ENCODE measurements at regions not wholly inside any gene's neighbourhood (a gene's known extent, or its start where the extent isn't known, plus 50 kb on each side); places are given as distances from the start of the nearest gene placed in this dataset.

GRCh38 chr2:40559175-40559574, 107.3 kb upstream of the SLC8A1 start:
- in situ Hi-C loops (cut with MboI; ENCODE audit: low sequenced_read_pairs) = loop anchor here (25.0 kb wide), 1 partner anchor 647 kb away; no protein-coding TSS in a partner anchor

- in situ Hi-C loops (cut with MboI; ENCODE audit: low sequenced_read_pairs) = loop anchor here (25.0 kb wide), 1 partner anchor 652 kb away; no protein-coding TSS in a partner anchor
Measured at GRCh38 chr2:40564184-40564583, 112.3 kb upstream of the SLC8A1 start.

DNA sequence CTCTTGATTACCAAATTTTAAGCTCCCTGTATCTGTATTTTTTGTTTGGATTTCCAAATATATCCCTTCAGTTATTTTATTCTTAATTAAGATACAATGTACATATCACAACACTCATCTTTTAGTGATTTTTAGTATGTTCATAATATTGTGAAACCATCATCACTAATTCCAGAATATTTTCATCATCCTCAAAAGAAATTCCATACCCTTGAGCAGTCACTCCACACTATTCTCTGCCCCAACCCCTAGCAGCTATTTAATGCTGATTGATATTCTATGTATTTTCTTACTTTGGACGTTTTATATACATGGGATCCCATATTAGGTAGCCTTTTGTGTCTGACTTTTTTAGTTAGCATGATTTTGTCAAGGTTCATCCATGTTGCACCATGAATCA, 127.4 kb upstream of the SLC8A1 start:
- in situ Hi-C loops (cut with MboI; ENCODE audit: low sequenced_read_pairs) = no loop called here

- in situ Hi-C loops (cut with MboI; ENCODE audit: low sequenced_read_pairs) = no loop called here
Measured at GRCh38 chr2:40584432-40584831, 132.5 kb upstream of the SLC8A1 start.

DNA sequence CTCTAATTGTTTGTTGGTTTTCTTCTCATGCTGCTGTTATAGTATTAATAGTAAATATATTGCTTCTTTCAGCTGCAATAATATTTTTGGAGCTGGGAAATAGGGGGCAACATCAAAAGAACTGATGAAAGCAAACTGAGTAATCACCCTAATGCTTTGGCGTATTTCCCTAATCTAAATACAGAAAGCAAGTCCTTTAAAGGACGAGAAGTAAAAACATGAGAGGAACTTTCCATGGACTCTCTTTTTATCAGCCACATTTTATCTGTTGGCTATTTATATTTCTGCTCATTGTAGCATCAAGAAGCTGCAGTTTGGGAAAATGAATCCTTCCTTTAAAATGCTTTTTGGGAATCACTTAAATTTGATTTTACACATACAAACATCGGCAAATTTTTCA, 139.9 kb upstream of the SLC8A1 start:
- in situ Hi-C loops (cut with MboI; ENCODE audit: low sequenced_read_pairs) = no loop called here

DNA sequence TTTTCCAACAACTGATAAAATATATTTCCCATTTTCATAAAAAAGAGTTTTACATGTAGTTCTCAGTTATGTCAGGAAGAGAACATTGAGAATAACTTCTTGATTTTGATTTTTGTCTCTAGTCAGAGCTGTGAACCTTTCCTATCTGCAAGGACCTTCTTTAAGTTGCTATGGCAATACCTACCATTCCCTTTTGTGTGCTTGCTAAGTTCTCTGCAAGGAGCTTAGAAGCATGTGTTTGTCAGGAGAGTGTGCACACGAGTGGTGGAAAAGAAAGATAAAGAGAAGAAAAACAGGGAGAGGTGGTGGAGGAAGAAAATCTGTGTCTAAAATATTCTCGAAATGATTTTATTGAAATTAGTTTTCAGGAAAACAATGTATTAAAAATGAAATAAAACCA, 140.3 kb upstream of the SLC8A1 start:
- in situ Hi-C loops (cut with MboI; ENCODE audit: low sequenced_read_pairs) = no loop called here

- in situ Hi-C loops (cut with MboI; ENCODE audit: low sequenced_read_pairs) = no loop called here
Measured at GRCh38 chr2:40606862-40607261, 155.0 kb upstream of the SLC8A1 start.

DNA sequence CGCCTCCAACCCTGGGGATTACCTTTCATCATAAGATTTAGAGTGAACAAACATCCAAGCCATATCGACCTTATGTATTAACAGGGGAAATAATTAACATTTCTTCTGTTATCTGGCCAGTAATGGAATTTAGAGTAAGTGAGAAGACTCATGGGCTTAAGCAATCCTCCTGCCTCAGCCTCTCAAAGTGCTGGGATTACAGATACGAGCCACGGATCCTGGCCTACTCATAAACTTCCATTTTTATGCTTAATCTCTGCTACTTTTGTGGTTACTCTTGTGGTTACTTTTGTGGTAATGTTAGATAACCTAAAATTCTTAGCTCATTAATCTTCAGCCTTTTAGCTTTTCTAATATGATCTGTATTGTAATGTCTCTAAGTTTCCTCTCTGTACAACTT, 159.3 kb upstream of the SLC8A1 start:
- in situ Hi-C loops (cut with MboI; ENCODE audit: low sequenced_read_pairs) = no loop called here

GRCh38 chr2:40625849-40626248, 174.0 kb upstream of the SLC8A1 start:
- in situ Hi-C loops (cut with MboI; ENCODE audit: low sequenced_read_pairs) = no loop called here

- in situ Hi-C loops (cut with MboI; ENCODE audit: low sequenced_read_pairs) = no loop called here
Measured at GRCh38 chr2:40628556-40628955, 176.7 kb upstream of the SLC8A1 start.

DNA sequence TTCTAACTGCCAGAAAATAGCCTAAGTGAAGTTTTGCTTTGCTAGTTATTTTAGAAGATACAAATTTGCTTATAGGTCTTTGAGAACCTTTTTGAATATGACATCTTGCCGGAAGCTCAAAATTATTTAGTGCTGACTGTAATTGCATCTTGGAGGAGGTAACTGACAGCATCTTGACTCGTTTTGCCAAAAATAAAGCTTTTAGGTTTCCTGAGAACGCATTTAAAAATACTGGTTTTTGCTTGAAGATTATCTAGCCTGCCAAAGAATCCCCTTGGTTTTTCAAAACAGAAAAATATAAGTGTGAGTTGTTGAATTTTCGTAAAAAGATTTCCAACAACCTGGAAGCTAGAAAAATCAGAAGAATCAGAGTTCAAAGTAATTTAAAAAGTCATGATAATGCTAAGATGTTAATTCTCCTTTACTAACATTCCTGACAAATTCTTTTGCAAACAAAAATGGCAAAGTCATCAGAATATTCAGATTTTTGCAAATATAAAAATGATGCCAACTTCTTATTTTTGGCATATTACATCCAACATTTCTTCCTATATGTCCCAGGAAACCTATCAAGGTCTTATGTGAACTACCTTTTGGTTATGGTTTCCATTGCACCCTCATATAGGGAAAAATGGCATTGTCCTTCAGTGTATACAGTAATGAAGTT, 178.0 kb upstream of the SLC8A1 start:
- in situ Hi-C loops (cut with MboI; ENCODE audit: low sequenced_read_pairs) = no loop called here

DNA sequence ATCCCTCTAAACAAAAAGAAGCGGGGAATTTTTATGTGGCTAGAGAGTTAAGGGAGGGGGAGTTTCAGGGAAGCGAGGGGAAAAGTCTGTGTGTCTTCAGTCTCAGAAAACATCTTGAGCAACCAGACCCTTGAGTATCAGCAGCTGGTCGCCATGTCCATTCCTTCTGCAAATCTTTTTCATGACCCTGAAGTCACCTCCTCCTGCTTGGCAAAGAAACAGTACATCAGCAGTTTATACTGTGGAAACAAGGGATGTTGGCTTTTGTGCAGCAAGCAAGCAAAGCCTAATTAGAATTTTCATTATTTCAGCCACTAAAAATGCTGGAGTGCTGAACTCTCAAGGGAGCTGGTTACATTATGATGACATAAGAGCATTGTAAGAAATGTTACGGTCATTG, 187.4 kb upstream of the SLC8A1 start:
- in situ Hi-C loops (cut with MboI; ENCODE audit: low sequenced_read_pairs) = no loop called here

DNA sequence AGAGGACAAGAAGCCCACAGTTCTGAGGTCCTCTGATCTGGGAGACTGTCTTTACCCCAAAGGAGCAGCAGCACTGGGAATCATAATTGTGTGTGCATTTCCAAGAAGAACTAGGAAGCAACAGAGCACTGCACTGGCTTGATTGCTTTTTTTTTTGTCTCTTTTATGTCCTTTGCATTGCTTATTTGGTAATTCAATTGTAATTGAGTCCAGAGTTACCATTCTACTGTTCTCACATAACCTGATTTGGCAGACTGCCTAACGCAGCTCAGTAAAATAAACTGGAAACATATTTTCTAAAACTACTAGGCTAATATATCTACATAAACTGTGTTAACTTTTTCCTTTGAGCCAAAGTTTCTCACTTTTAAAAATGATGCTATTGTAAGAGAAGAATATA, 190.3 kb upstream of the SLC8A1 start:
- in situ Hi-C loops (cut with MboI; ENCODE audit: low sequenced_read_pairs) = no loop called here

GRCh38 chr2:40642726-40643125, 190.8 kb upstream of the SLC8A1 start:
- in situ Hi-C loops (cut with MboI; ENCODE audit: low sequenced_read_pairs) = no loop called here

GRCh38 chr2:40646642-40647041, 194.8 kb upstream of the SLC8A1 start:
- in situ Hi-C loops (cut with MboI; ENCODE audit: low sequenced_read_pairs) = no loop called here

DNA sequence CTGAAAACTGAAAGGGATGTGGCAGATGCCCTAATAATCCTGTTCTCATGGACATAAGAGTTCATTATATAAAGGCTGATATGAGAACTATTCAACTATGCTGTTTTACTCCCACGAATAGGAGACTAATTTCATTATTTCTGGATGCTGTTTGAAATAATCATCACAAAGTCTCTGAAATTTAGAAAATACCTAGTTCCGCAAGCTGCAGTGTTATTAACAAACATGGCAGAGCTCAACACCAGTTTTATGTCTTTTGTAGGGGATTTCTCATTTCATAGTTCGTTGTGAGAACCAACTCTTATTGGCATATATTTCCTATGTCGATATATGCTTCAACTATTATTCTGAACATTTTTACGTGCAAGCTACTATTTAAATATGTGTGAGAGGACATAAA, 200.3 kb upstream of the SLC8A1 start:
- in situ Hi-C loops (cut with MboI; ENCODE audit: low sequenced_read_pairs) = no loop called here

DNA sequence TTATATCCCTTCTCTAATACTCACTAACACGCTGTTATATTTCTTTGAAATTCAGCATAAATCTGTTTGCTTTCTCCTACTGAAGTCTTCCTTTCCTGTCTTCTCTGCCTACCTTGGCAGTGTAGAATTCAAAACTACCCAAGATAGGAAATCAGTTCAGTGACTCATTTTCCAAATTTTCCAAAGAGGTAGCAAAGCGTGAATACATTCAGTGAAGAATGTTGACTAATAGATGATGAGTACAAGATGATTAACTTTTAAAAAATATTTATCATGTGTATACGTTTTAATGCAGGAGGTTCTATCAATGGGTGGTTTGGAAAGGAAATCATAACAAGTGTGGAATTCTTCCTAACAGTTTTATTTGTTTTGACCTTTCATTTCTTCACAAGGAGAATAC, 201.9 kb upstream of the SLC8A1 start:
- in situ Hi-C loops (cut with MboI; ENCODE audit: low sequenced_read_pairs) = no loop called here

GRCh38 chr2:40654346-40654745, 202.5 kb upstream of the SLC8A1 start:
- in situ Hi-C loops (cut with MboI; ENCODE audit: low sequenced_read_pairs) = no loop called here

GRCh38 chr2:40658941-40659340, 207.1 kb upstream of the SLC8A1 start:
- in situ Hi-C loops (cut with MboI; ENCODE audit: low sequenced_read_pairs) = no loop called here

GRCh38 chr2:40665493-40666232, 213.8 kb upstream of the SLC8A1 start:
- in situ Hi-C loops (cut with MboI; ENCODE audit: low sequenced_read_pairs) = no loop called here

DNA sequence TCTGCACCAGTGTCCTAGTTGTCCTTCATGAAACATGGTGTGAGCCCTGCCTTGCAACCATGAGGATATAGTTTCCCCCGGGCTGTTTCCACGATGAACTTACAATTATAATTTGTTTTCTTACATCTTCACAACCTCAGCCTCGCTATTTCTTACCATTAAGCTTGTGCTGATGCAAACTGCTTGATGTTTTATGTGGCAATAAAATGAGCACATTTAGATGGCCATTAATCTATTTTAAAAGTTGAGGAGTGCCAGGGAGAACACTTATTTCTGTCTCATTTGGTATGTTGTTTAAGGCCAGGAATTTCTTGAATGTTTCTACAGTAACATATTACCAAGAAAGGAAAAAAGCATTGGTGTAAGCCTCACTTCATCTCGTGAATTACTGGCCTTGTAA, 214.5 kb upstream of the SLC8A1 start:
- in situ Hi-C loops (cut with MboI; ENCODE audit: low sequenced_read_pairs) = no loop called here

DNA sequence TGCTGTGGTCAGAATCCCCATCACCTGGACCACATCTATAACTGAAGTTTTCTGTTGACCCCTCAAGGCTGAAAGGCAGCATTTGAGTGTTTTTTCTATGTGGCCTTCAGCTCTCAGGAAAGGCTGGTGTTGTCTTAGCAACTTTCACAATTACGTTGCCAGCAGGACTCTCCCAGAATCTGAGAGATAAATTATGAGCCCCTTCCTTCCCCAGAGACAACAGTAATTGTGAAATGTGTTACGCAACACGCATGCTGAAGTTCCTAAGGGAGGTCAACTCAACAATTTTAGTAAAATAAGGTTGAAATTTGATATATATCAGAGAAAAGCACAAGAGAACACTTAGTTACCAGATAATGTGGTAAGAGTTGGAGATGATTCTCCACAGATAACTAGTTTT, 216.5 kb upstream of the SLC8A1 start:
- in situ Hi-C loops (cut with MboI; ENCODE audit: low sequenced_read_pairs) = no loop called here

Data from HL-60/S4 treated with retinoic acid at 250 ng/mL for 4 days and 3 days (cell line).